GM12878 (cell line): ENCODE measurements at regions not wholly inside any gene's neighbourhood (a gene's known extent, or its start where the extent isn't known, plus 50 kb on each side); places are given as distances from the start of the nearest gene placed in this dataset.

ENCODE experiments used
- ATAC-seq: fragments of 200-7000 bp; cut with Tn5 transposase; 3 replicates; pipeline ENCODE4 v1.9.1; 2020; ENCODE audit warnings: mild to moderate bottlenecking, moderate library complexity
- BruUV-seq: library from RNA; stranded (reverse); fragments of 400-500 nt; replicated peaks from 2 replicates; lab custom pipeline; 2021; lab: Mats Ljungman, UMichigan
- CTCF ChIA-PET: fragments of 300-600 bp; sonication (Branson Sonifier 250); formaldehyde crosslinking; extraction: SDS; loops from one replicate; lab custom pipeline; 2021; ENCODE audit warnings: inconsistent platforms; lab: Yijun Ruan, JAX
- POLR2A ChIA-PET: fragments of 350-600 bp; formaldehyde crosslinking; extraction: SDS; loops from one replicate; lab custom pipeline; 2021; ENCODE audit warnings: inconsistent platforms; lab: Charles Lee
- RAD21 ChIA-PET: fragments of 300-600 bp; sonication (Branson Sonifier 250); formaldehyde crosslinking; loops from one replicate; lab custom pipeline; 2023; ENCODE audit warnings: antibody characterized with exemption; ENCODE audit not compliant: unreplicated experiment; lab: Charles Lee
- SMC1A ChIA-PET: fragments of 300-600 bp; sonication (Branson Sonifier 250); formaldehyde crosslinking; loops from one replicate; lab custom pipeline; 2023; ENCODE audit not compliant: unreplicated experiment, uncharacterized antibody; lab: Charles Lee
- DNase-seq: peaks from one replicate; pipeline ENCODE4 v3.0.0-alpha.2; 2011; ENCODE audit warnings: low read depth, low spot score
- FAIRE-seq: peaks from 3 replicates; lab custom pipeline; 2011; peaks lifted over from hg19 to GRCh38; lab: Jason Lieb, UNC
- H2AFZ ChIP-seq: 2 replicates; pipeline ENCODE4 v1.6.0; 2011; ENCODE audit warnings: low read depth, low read length, control low read depth; ENCODE audit not compliant: control insufficient read depth
- H3K27ac ChIP-seq: 2 replicates; pipeline ENCODE4 v1.5.1; 2011; ENCODE audit warnings: control low read depth; ENCODE audit not compliant: control insufficient read depth, insufficient read depth
- H3K27me3 ChIP-seq, 2 experiments: replicated peaks in 1 of 2; 2 replicates each; pipeline versions ENCODE4 v1.6.0 to v1.6.1; 2011; ENCODE audit warnings: low read length in 1 of 2; ENCODE audit not compliant: control insufficient read depth in 2 of 2, insufficient read depth in 2 of 2
- H3K36me3 ChIP-seq, 2 experiments: 2 replicates each; pipeline ENCODE4 v1.5.1; 2011; ENCODE audit warnings: low read length in 1 of 2; ENCODE audit not compliant: control insufficient read depth in 2 of 2, insufficient read depth in 2 of 2
- H3K4me1 ChIP-seq: 2 replicates; pipeline ENCODE4 v1.6.1; 2011; ENCODE audit warnings: mild to moderate bottlenecking, low read length, moderate library complexity, mixed read lengths; ENCODE audit not compliant: control insufficient read depth, insufficient read depth
- H3K4me2 ChIP-seq: 2 replicates; pipeline ENCODE4 v1.6.0; 2011; ENCODE audit warnings: control low read depth; ENCODE audit not compliant: control insufficient read depth, insufficient read depth
- H3K4me3 ChIP-seq: fragments of 200-600 bp; sonication (generic); 2 replicates; pipeline ENCODE4 v1.5.1; 2016
- H3K79me2 ChIP-seq: 2 replicates; pipeline ENCODE4 v1.6.0; 2011; ENCODE audit warnings: low read length; ENCODE audit not compliant: control insufficient read depth, insufficient read depth
- H3K9ac ChIP-seq: 2 replicates; pipeline ENCODE4 v1.8.0; 2011; ENCODE audit warnings: low read length, control low read depth, mixed read lengths; ENCODE audit not compliant: control insufficient read depth, insufficient read depth
- H3K9me3 ChIP-seq: replicated peaks from 3 replicates; pipeline ENCODE4 v1.5.1; 2011; ENCODE audit warnings: mild to moderate bottlenecking, low read length; ENCODE audit not compliant: control insufficient read depth, insufficient read depth
- H4K20me1 ChIP-seq: 2 replicates; pipeline ENCODE4 v1.6.0; 2011; ENCODE audit not compliant: control insufficient read depth, insufficient read depth
- BHLHE40 ChIP-seq, 2 experiments: fragments of 450-650 bp in 1 of 2; IDR thresholded peaks; 2 replicates each; pipeline ENCODE4 v1.6.1; 2011 to 2017; ENCODE audit warnings: low read depth in 2 of 2, borderline replicate concordance in 1 of 2, improper control_type of control experiment in 1 of 2, low read length in 1 of 2, mild to moderate bottlenecking in 1 of 2
- CEBPB ChIP-seq, 2 experiments: fragments of 150-350 bp in 1 of 2; IDR thresholded peaks; 2 replicates each; pipeline ENCODE4 v1.6.1; 2012 to 2014; ENCODE audit warnings: low read depth in 2 of 2, low read length in 2 of 2, borderline replicate concordance in 1 of 2, inconsistent platforms in 1 of 2
- CHD2 ChIP-seq: IDR thresholded peaks from 2 replicates; pipeline ENCODE4 v1.6.1; 2011; ENCODE audit warnings: low read depth, low read length, improper control_type of control experiment, borderline replicate concordance
- CHD4 ChIP-seq: fragments of 200-600 bp; sonication (generic); IDR thresholded peaks from 2 replicates; pipeline ENCODE4 v1.6.1; 2016; ENCODE audit warnings: mild to moderate bottlenecking
- HSF1 ChIP-seq: fragments of 150-350 bp; IDR thresholded peaks from 2 replicates; pipeline ENCODE4 v1.6.1; 2014; ENCODE audit warnings: mild to moderate bottlenecking, low read depth, low read length
- IRF5 ChIP-seq: fragments of 450-650 bp; IDR thresholded peaks from 2 replicates; pipeline ENCODE4 v1.6.1; 2017; ENCODE audit warnings: borderline replicate concordance
- LARP7 ChIP-seq: fragments of 450-650 bp; IDR thresholded peaks from 2 replicates; pipeline ENCODE4 v1.6.1; 2017; ENCODE audit warnings: mild to moderate bottlenecking
- MEF2A ChIP-seq: IDR thresholded peaks from 2 replicates; pipeline ENCODE4 v1.6.1; 2011; ENCODE audit warnings: low read depth, mild to moderate bottlenecking, low read length, moderate library complexity; ENCODE audit not compliant: insufficient read depth
- NFXL1 ChIP-seq: fragments of 450-650 bp; IDR thresholded peaks from 2 replicates; pipeline ENCODE4 v1.6.1; 2017; ENCODE audit warnings: antibody characterized with exemption, mild to moderate bottlenecking, borderline replicate concordance
- NFYB ChIP-seq: IDR thresholded peaks from 2 replicates; pipeline ENCODE4 v1.6.1; 2011; ENCODE audit warnings: low read depth, mild to moderate bottlenecking, low read length, improper control_type of control experiment, moderate library complexity; ENCODE audit not compliant: insufficient read depth
- PML ChIP-seq: IDR thresholded peaks from 2 replicates; pipeline ENCODE4 v1.6.1; 2012; ENCODE audit warnings: low read length, inconsistent platforms
- POLR2A ChIP-seq: IDR thresholded peaks from 2 replicates; pipeline ENCODE4 v1.6.1; 2011; ENCODE audit warnings: low read depth, mild to moderate bottlenecking, low read length
- POU2F2 ChIP-seq: IDR thresholded peaks from 3 replicates; pipeline ENCODE4 v1.6.1; 2011; ENCODE audit warnings: low read depth, mild to moderate bottlenecking, low read length, borderline replicate concordance
- SMAD5 ChIP-seq: IDR thresholded peaks from 2 replicates; pipeline ENCODE4 v1.6.1; 2016; ENCODE audit warnings: antibody characterized with exemption, low read depth
- STAT3 ChIP-seq: IDR thresholded peaks from 2 replicates; pipeline ENCODE4 v1.6.1; 2011; ENCODE audit warnings: low read depth, low read length, improper control_type of control experiment
- TBL1XR1 ChIP-seq: IDR thresholded peaks from 2 replicates; pipeline ENCODE4 v1.6.1; 2012; ENCODE audit warnings: low read depth, low read length, improper control_type of control experiment
- ZBED1 ChIP-seq: IDR thresholded peaks from 2 replicates; pipeline ENCODE4 v1.6.1; 2016; ENCODE audit warnings: borderline replicate concordance
- in situ Hi-C: fragments of 300-500 bp; cut with MboI; formaldehyde crosslinking; loops from 9 replicates; pipeline ENCODE4 v1.14.3; 2018; ENCODE audit warnings: mixed read lengths
- intact Hi-C: fragments of 100-400 bp; cut with micrococcal nuclease; formaldehyde crosslinking; loops from one replicate; pipeline ENCODE4 v1.14.2; 2022; ENCODE audit not compliant: unreplicated experiment
- TF ChIP-seq, protein P1 (sequence below): fragments of 450-650 bp; IDR thresholded peaks from 2 replicates; pipeline ENCODE4 v1.6.1; 2016; ENCODE audit warnings: mild to moderate bottlenecking
- TF ChIP-seq, protein P2 (sequence below): fragments of 150-350 bp; IDR thresholded peaks from 2 replicates; pipeline ENCODE4 v1.6.1; 2016; ENCODE audit warnings: low read depth, low read length

DNA sequence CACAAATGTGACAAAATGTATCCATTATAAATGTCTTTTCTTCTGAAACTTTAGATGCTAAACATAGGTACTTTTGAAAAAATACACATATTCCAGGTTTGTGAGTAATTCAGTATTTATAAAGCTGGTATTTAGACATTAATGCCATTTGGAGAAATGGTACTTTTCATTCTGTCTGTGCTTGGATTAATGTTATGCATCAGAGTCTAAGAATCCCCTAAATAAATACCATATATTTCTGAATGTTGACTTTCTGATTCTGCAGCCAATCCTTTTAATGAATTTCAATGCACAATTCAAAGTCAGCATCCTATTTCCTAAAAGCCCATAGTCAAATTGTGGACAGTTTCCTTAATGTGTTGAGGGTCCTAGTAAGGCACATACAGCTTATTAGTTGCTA is 145.0 kb downstream of the DKK1 start:
- H2AFZ ChIP-seq: no peak overlapping the region
- no peak for ATAC-seq
- POLR2A ChIA-PET: no interaction called here
- TF ChIP-seq, protein P1, sequence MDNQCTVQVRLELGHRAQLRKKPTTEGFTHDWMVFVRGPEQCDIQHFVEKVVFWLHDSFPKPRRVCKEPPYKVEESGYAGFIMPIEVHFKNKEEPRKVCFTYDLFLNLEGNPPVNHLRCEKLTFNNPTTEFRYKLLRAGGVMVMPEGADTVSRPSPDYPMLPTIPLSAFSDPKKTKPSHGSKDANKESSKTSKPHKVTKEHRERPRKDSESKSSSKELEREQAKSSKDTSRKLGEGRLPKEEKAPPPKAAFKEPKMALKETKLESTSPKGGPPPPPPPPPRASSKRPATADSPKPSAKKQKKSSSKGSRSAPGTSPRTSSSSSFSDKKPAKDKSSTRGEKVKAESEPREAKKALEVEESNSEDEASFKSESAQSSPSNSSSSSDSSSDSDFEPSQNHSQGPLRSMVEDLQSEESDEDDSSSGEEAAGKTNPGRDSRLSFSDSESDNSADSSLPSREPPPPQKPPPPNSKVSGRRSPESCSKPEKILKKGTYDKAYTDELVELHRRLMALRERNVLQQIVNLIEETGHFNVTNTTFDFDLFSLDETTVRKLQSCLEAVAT: no peak
- no peak for TF ChIP-seq CEBPB (IDR thresholded peaks at IDR 0.05; ENCODE audit: borderline replicate concordance in 1 of 2, low read depth in 2 of 2, low read length in 2 of 2)
- no peak for TF ChIP-seq LARP7
- no peak for TF ChIP-seq CHD2
- TF ChIP-seq MEF2A: no peak
- no peak for TF ChIP-seq BHLHE40 (IDR thresholded peaks at IDR 0.05; ENCODE audit: borderline replicate concordance in 1 of 2, low read depth in 2 of 2, low read length in 1 of 2)
- TF ChIP-seq NFYB: no peak
- TF ChIP-seq HSF1: no peak
- no peak for TF ChIP-seq TBL1XR1
- TF ChIP-seq POLR2A: no peak
- TF ChIP-seq STAT3: no peak
- TF ChIP-seq PML: no peak
- TF ChIP-seq, protein P2, sequence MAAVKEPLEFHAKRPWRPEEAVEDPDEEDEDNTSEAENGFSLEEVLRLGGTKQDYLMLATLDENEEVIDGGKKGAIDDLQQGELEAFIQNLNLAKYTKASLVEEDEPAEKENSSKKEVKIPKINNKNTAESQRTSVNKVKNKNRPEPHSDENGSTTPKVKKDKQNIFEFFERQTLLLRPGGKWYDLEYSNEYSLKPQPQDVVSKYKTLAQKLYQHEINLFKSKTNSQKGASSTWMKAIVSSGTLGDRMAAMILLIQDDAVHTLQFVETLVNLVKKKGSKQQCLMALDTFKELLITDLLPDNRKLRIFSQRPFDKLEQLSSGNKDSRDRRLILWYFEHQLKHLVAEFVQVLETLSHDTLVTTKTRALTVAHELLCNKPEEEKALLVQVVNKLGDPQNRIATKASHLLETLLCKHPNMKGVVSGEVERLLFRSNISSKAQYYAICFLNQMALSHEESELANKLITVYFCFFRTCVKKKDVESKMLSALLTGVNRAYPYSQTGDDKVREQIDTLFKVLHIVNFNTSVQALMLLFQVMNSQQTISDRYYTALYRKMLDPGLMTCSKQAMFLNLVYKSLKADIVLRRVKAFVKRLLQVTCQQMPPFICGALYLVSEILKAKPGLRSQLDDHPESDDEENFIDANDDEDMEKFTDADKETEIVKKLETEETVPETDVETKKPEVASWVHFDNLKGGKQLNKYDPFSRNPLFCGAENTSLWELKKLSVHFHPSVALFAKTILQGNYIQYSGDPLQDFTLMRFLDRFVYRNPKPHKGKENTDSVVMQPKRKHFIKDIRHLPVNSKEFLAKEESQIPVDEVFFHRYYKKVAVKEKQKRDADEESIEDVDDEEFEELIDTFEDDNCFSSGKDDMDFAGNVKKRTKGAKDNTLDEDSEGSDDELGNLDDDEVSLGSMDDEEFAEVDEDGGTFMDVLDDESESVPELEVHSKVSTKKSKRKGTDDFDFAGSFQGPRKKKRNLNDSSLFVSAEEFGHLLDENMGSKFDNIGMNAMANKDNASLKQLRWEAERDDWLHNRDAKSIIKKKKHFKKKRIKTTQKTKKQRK: no peak
- no peak for TF ChIP-seq NFXL1
- TF ChIP-seq CHD4: no peak
- TF ChIP-seq IRF5: no peak
- TF ChIP-seq SMAD5: no peak
- no peak for TF ChIP-seq POU2F2
- no peak for TF ChIP-seq ZBED1
- TF ChIP-seq, all 136 proteins: peak for 0
- Histone ChIP-seq H3K36me3 (no peaks in the 10 kb centered on the region), H3K4me2 (no peak overlapping the region), H4K20me1 (no peaks in the 10 kb centered on the region), H3K27me3 (no peaks in the 10 kb centered on the region), H3K4me3 (no peak overlapping the region), H3K9ac (no peak overlapping the region), H3K4me1 (no peaks in the 10 kb centered on the region), H3K27ac (no peak overlapping the region), H3K79me2 (no peaks in the 10 kb centered on the region), H3K9me3 (no peaks in the 10 kb centered on the region)
- BruUV-seq: no TSS peak
- ChIA-PET RAD21 (no interaction called here), CTCF (no interaction called here), SMC1A (no interaction called here)
- DNase-seq (no peak), FAIRE-seq (no peak)
- intact Hi-C loops: no loop called here
- in situ Hi-C loops: no loop called here
